ENCODE measurements at regions not wholly inside any gene's neighbourhood (a gene's known extent, or its start where the extent isn't known, plus 50 kb on each side); places are given as distances from the start of the nearest gene placed in this dataset.

GRCh38 chr1:50358962-50359361 is 64.3 kb downstream of the DMRTA2 start:
- no peak for DNase-seq (ENCODE audit: low read depth)

GRCh38 chr1:50357186-50357585 is 66.1 kb downstream of the DMRTA2 start:
- DNase-seq (ENCODE audit: low read depth), result no peak

GRCh38 chr1:50354813-50355212 is 68.4 kb downstream of the DMRTA2 start:
- DNase-seq (ENCODE audit: low read depth), result no peak

GRCh38 chr1:50352428-50352827 is 70.8 kb downstream of the DMRTA2 start:
- no peak for DNase-seq (ENCODE audit: low read depth)

GRCh38 chr1:50350868-50351267 is 72.4 kb downstream of the DMRTA2 start:
- DNase-seq (ENCODE audit: low read depth), result no peak

GRCh38 chr1:50350421-50350820 is 72.8 kb downstream of the DMRTA2 start:
- DNase-seq (ENCODE audit: low read depth), result no peak

- DNase-seq (ENCODE audit: low read depth), result no peak
Observed at GRCh38 chr1:50349242-50349565, 74.0 kb downstream of the DMRTA2 start.

- no peak for DNase-seq (ENCODE audit: low read depth)
Observed at GRCh38 chr1:50348449-50349241, 74.6 kb downstream of the DMRTA2 start.

- no peak for DNase-seq (ENCODE audit: low read depth)
Observed at GRCh38 chr1:50347933-50348332, 75.3 kb downstream of the DMRTA2 start.

GRCh38 chr1:50346621-50347020 is 76.6 kb downstream of the DMRTA2 start:
- no peak for DNase-seq (ENCODE audit: low read depth)

GRCh38 chr1:50343323-50343722 is 79.9 kb downstream of the DMRTA2 start:
- DNase-seq (ENCODE audit: low read depth), result no peak

- no peak for DNase-seq (ENCODE audit: low read depth)
Observed at GRCh38 chr1:50342525-50342924, 80.7 kb downstream of the DMRTA2 start.

- DNase-seq (ENCODE audit: low read depth), result no peak
Observed at GRCh38 chr1:50335036-50335435, 88.2 kb downstream of the DMRTA2 start.

GRCh38 chr1:50333595-50333974 is 89.7 kb downstream of the DMRTA2 start:
- peak; percentile 29 for DNase-seq (ENCODE audit: low read depth)

- DNase-seq (ENCODE audit: low read depth), result peak; percentile 13
Observed at GRCh38 chr1:50332941-50333594, 90.2 kb downstream of the DMRTA2 start.

GRCh38 chr1:50329332-50329932 is 93.8 kb downstream of the DMRTA2 start:
- DNase-seq (ENCODE audit: low read depth), result no peak

- no peak for DNase-seq (ENCODE audit: low read depth)
Observed at GRCh38 chr1:50328552-50328951, 94.7 kb downstream of the DMRTA2 start.

- no peak for DNase-seq (ENCODE audit: low read depth)
Observed at GRCh38 chr1:50326026-50326425, 97.2 kb downstream of the DMRTA2 start.

GRCh38 chr1:50322579-50322978 is 100.7 kb downstream of the DMRTA2 start:
- DNase-seq (ENCODE audit: low read depth), result no peak

GRCh38 chr1:50318428-50318827 is 104.8 kb downstream of the DMRTA2 start:
- DNase-seq (ENCODE audit: low read depth), result no peak

GRCh38 chr1:50308878-50309277 is 114.4 kb downstream of the DMRTA2 start:
- DNase-seq (ENCODE audit: low read depth), result no peak

- no peak for DNase-seq (ENCODE audit: low read depth)
Observed at GRCh38 chr1:50305808-50306207, 117.4 kb downstream of the DMRTA2 start.

- DNase-seq (ENCODE audit: low read depth), result no peak
Observed at GRCh38 chr1:50300297-50300696, 122.9 kb downstream of the DMRTA2 start.

All from activated T-cell treated with anti-CD3 and anti-CD28 coated beads for 1 hour (primary cell).